Hepatocyte (in vitro differentiated cells): ENCODE measurements at regions not wholly inside any gene's neighbourhood (a gene's known extent, or its start where the extent isn't known, plus 50 kb on each side); places are given as distances from the start of the nearest gene placed in this dataset.

Experiments
- DNase-seq: peaks from one replicate; pipeline ENCODE4 v3.0.0-alpha.2; 2016; ENCODE audit warnings: low spot score
- H2AFZ ChIP-seq: fragments of 200-600 bp; sonication (generic); 2 replicates; pipeline ENCODE4 v1.6.0; 2016; ENCODE audit warnings: antibody characterized with exemption, mild to moderate bottlenecking
- H3K27ac ChIP-seq: fragments of 200-600 bp; sonication (generic); 2 replicates; pipeline ENCODE4 v1.5.1; 2016; ENCODE audit warnings: mild to moderate bottlenecking
- H3K27me3 ChIP-seq: fragments of 200-600 bp; sonication (generic); 2 replicates; pipeline ENCODE4 v1.6.1; 2016
- H3K36me3 ChIP-seq: fragments of 200-600 bp; sonication (generic); replicated peaks from 2 replicates; pipeline ENCODE4 v1.5.1; 2016; ENCODE audit warnings: low read depth; ENCODE audit not compliant: insufficient read depth
- H3K4me1 ChIP-seq: fragments of 200-600 bp; sonication (generic); 2 replicates; pipeline ENCODE4 v1.5.1; 2016; ENCODE audit warnings: mild to moderate bottlenecking, moderate library complexity; ENCODE audit not compliant: insufficient read depth
- H3K4me2 ChIP-seq: fragments of 200-600 bp; sonication (generic); 2 replicates; pipeline ENCODE4 v1.6.0; 2016
- H3K4me3 ChIP-seq: fragments of 200-600 bp; sonication (generic); 2 replicates; pipeline ENCODE4 v1.5.1; 2016; ENCODE audit warnings: mild to moderate bottlenecking
- H3K79me2 ChIP-seq: fragments of 200-600 bp; sonication (generic); 2 replicates; pipeline ENCODE4 v1.6.0; 2017; ENCODE audit warnings: mild to moderate bottlenecking
- H3K9me2 ChIP-seq: fragments of 200-600 bp; sonication (generic); replicated peaks from 2 replicates; pipeline ENCODE4 v1.6.0; 2017; ENCODE audit warnings: mild to moderate bottlenecking; ENCODE audit not compliant: insufficient read depth
- H3K9me3 ChIP-seq: fragments of 200-600 bp; sonication (generic); 2 replicates; pipeline ENCODE4 v1.5.1; 2016; ENCODE audit warnings: low read depth, mild to moderate bottlenecking
- H4K20me1 ChIP-seq: fragments of 200-600 bp; sonication (generic); 2 replicates; pipeline ENCODE4 v1.6.0; 2016; ENCODE audit warnings: mild to moderate bottlenecking; ENCODE audit not compliant: insufficient read depth, poor library complexity, severe bottlenecking
- EZH2 ChIP-seq: fragments of 200-600 bp; sonication (generic); IDR thresholded peaks from 2 replicates; pipeline ENCODE4 v1.6.1; 2016; ENCODE audit warnings: antibody characterized with exemption, mild to moderate bottlenecking, borderline replicate concordance
- EZH2phosphoT487 ChIP-seq: fragments of 200-600 bp; sonication (generic); IDR thresholded peaks from one replicate; pipeline ENCODE4 v1.6.1; 2018; ENCODE audit warnings: antibody characterized with exemption, mild to moderate bottlenecking, low read depth, moderate library complexity; ENCODE audit not compliant: unreplicated experiment, severe bottlenecking
- WGBS: methylation state at CpG from one replicate; pipeline ENCODE4 v1.1.6; 2016; ENCODE audit warnings: low lambda C conversion rate; ENCODE audit errors: missing lambda C conversion rate; 5-methylcytosine and 5-hydroxymethylcytosine counted together
- TF ChIP-seq, protein P1 (sequence below): fragments of 200-600 bp; sonication (generic); IDR thresholded peaks from 2 replicates; pipeline ENCODE4 v1.5.1; 2016; ENCODE audit warnings: antibody characterized with exemption, mild to moderate bottlenecking; ENCODE audit not compliant: poor library complexity

DNA sequence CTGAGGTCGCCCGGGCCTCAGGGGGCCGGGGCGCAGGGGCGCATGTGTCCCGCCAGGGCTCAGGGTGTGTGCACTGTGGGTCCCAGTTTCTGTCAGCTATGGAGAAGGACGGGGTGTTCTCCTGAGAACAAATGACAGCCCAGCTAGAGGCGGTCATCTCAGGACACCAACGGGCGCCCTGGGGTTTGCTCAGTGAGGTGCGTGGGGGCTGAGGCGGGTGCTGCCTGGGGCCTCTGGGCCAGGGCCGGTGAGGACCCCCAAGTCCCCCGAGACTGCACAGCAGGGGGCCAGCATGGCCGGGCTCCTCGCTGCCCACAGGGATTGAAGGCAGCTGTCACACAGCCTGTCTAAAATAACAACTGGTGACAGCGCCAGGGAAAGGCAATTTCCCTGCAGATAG lies 808.8 kb upstream of the SOX11 start:
- Histone ChIP-seq H3K9me3 (no peaks in the 10 kb centered on the region), H3K4me2 (no peak overlapping the region), H3K9me2 (no peaks in the 10 kb centered on the region), H3K4me1 (no peaks in the 10 kb centered on the region), H2AFZ (no peak overlapping the region), H3K79me2 (no peaks in the 10 kb centered on the region), H3K27ac (no peak overlapping the region), H4K20me1 (no peaks in the 10 kb centered on the region), H3K27me3 (no peaks in the 10 kb centered on the region), H3K36me3 (no peaks in the 10 kb centered on the region), H3K4me3 (no peak overlapping the region)
- DNase-seq = no peak
- 90% methylated on average over 17 of the region's 17 CpGs for WGBS
- TF ChIP-seq, protein P1, sequence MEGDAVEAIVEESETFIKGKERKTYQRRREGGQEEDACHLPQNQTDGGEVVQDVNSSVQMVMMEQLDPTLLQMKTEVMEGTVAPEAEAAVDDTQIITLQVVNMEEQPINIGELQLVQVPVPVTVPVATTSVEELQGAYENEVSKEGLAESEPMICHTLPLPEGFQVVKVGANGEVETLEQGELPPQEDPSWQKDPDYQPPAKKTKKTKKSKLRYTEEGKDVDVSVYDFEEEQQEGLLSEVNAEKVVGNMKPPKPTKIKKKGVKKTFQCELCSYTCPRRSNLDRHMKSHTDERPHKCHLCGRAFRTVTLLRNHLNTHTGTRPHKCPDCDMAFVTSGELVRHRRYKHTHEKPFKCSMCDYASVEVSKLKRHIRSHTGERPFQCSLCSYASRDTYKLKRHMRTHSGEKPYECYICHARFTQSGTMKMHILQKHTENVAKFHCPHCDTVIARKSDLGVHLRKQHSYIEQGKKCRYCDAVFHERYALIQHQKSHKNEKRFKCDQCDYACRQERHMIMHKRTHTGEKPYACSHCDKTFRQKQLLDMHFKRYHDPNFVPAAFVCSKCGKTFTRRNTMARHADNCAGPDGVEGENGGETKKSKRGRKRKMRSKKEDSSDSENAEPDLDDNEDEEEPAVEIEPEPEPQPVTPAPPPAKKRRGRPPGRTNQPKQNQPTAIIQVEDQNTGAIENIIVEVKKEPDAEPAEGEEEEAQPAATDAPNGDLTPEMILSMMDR = no peak
- TF ChIP-seq EZH2 (no peak), EZH2phosphoT487 (no peak)

DNA sequence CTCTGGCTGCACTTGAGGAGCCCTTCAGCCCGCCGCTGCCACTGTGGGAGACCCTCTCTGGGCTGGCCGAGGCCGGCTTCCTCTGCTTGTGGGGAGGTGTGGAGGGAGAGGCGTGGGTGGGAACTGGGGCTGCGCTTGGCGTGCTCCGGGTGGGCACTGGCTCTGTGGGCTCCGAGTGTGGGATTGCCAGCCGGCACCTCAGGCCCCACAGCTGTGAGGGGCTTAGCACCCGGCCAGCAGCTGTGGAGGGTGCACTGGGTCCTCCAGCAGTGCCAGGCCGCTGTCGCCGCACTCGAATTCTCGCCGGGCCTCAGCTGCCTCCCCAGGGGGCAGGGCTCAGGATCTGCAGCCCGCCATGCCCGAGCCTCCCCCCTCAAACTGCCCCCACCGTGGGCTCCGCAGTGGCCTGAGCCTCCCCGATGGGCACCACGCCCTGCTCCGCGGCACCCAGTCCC lies 808.0 kb upstream of the SOX11 start:
- H3K9me3 ChIP-seq = no peaks in the 10 kb centered on the region
- WGBS = 99% methylated on average over 14 of the region's 25 CpGs
- H3K9me2 ChIP-seq = no peaks in the 10 kb centered on the region
- no peaks in the 10 kb centered on the region for H4K20me1 ChIP-seq
- no peaks in the 10 kb centered on the region for H3K36me3 ChIP-seq
- H3K27ac ChIP-seq = no peak overlapping the region
- H3K4me2 ChIP-seq = no peak overlapping the region
- no peaks in the 10 kb centered on the region for H3K4me1 ChIP-seq
- H2AFZ ChIP-seq = no peak overlapping the region
- DNase-seq = no peak
- H3K4me3 ChIP-seq = no peak overlapping the region
- TF ChIP-seq EZH2phosphoT487 (no peak), EZH2 (no peak)
- TF ChIP-seq, protein P1 = no peak
- H3K79me2 ChIP-seq = no peaks in the 10 kb centered on the region
- no peaks in the 10 kb centered on the region for H3K27me3 ChIP-seq

DNA sequence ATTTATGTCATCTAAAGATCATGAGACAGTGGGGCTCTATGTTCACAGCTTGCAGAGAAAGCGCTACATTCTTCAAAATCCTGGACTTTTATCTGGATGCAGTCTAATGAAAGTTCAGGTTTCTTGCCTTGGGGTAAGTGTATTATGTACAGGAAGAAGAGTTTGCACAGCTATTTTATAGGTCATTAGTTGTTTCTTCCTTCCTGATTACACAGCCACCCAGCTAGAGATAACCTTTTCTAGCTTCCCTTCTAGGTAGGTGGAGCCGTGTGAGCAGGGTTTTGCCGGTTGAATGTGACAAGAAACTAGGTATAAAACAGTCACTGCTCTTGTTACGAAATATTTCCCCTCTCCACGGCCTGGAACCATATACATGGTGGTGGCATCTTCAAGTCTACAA lies 800.8 kb upstream of the SOX11 start:
- no peaks in the 10 kb centered on the region for H3K79me2 ChIP-seq
- H3K4me1 ChIP-seq = no peaks in the 10 kb centered on the region
- no peak overlapping the region for H3K27ac ChIP-seq
- TF ChIP-seq, protein P1 = no peak
- TF ChIP-seq EZH2 (no peak), EZH2phosphoT487 (no peak)
- H3K9me3 ChIP-seq = no peaks in the 10 kb centered on the region
- DNase-seq = no peak
- no peaks in the 10 kb centered on the region for H3K27me3 ChIP-seq
- H2AFZ ChIP-seq = no peak overlapping the region
- 51% methylated on average over 5 of the region's 5 CpGs for WGBS
- no peaks in the 10 kb centered on the region for H3K36me3 ChIP-seq
- no peaks in the 10 kb centered on the region for H3K9me2 ChIP-seq
- H3K4me3 ChIP-seq = no peak overlapping the region
- H4K20me1 ChIP-seq = no peaks in the 10 kb centered on the region
- H3K4me2 ChIP-seq = no peak overlapping the region

DNA sequence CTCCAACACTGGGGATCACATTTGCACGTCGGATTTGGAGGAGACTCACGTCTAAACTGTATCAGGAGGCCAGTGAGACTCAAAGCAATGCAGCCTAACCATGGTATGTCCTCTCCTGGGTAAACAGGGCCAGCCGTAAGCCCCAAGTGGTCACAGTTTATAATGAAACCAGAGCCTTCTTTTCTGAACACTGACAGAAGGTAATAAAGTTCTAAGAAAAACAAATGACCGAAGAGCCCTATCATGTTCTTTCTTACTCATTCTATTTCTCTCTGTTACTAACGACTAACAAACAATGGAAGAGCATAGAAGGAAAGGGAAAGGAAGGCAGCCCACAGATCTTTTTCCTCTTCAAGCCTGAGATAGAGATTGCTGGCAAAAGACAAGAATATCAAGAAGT lies 796.8 kb upstream of the SOX11 start:
- Histone ChIP-seq H3K4me3 (no peak overlapping the region), H3K9me2 (no peaks in the 10 kb centered on the region), H3K27me3 (no peaks in the 10 kb centered on the region), H4K20me1 (no peaks in the 10 kb centered on the region), H3K79me2 (no peaks in the 10 kb centered on the region), H2AFZ (no peak overlapping the region), H3K36me3 (no peaks in the 10 kb centered on the region), H3K4me1 (no peaks in the 10 kb centered on the region), H3K4me2 (no peak overlapping the region), H3K9me3 (no peaks in the 10 kb centered on the region), H3K27ac (no peak overlapping the region)
- no peak for DNase-seq
- 39% methylated on average over 6 of the region's 6 CpGs for WGBS
- TF ChIP-seq EZH2phosphoT487 = no peak
- TF ChIP-seq, protein P1 = no peak
- TF ChIP-seq EZH2 = no peak
